ENCODE measurements at regions not wholly inside any gene's neighbourhood (a gene's known extent, or its start where the extent isn't known, plus 50 kb on each side); places are given as distances from the start of the nearest gene placed in this dataset.

- Histone ChIP-seq H3K27me3 (ENCODE audit: low read depth, low read length) (no peaks in the 10 kb centered on the region), H3K4me1 (ENCODE audit: control insufficient read depth in 1 of 2, insufficient read depth in 2 of 2, low read length in 2 of 2) (no peaks in the 10 kb centered on the region), H3K4me3 (ENCODE audit: low read depth in 1 of 2, low read length in 2 of 2) (no peak overlapping the region), H3K27ac (ENCODE audit: low read length) (no peak overlapping the region), H3K36me3 (ENCODE audit: control insufficient read depth in 1 of 2, insufficient read depth in 2 of 2, low read length in 2 of 2) (no peaks in the 10 kb centered on the region), H3K9me3 (ENCODE audit: control insufficient read depth in 1 of 2, low read length in 2 of 2) (no peaks in the 10 kb centered on the region)
Observed at GRCh38 chr7:142598297-142598696, 151.0 kb upstream of the PRSS1 start.

- Histone ChIP-seq H3K4me3 (ENCODE audit: low read depth in 1 of 2, low read length in 2 of 2) (no peak overlapping the region), H3K36me3 (ENCODE audit: control insufficient read depth in 1 of 2, insufficient read depth in 2 of 2, low read length in 2 of 2) (no peaks in the 10 kb centered on the region), H3K9me3 (ENCODE audit: control insufficient read depth in 1 of 2, low read length in 2 of 2) (no peaks in the 10 kb centered on the region), H3K4me1 (ENCODE audit: control insufficient read depth in 1 of 2, insufficient read depth in 2 of 2, low read length in 2 of 2) (no peaks in the 10 kb centered on the region), H3K27ac (ENCODE audit: low read length) (no peak overlapping the region), H3K27me3 (ENCODE audit: low read depth, low read length) (no peaks in the 10 kb centered on the region)
Observed at GRCh38 chr7:142597547-142597946, 151.7 kb upstream of the PRSS1 start.

- no peaks in the 10 kb centered on the region for H3K4me1 ChIP-seq (ENCODE audit: control insufficient read depth in 1 of 2, insufficient read depth in 2 of 2, low read length in 2 of 2)
- H3K4me3 ChIP-seq (ENCODE audit: low read depth in 1 of 2, low read length in 2 of 2), result no peak overlapping the region
- no peaks in the 10 kb centered on the region for H3K27me3 ChIP-seq (ENCODE audit: low read depth, low read length)
- H3K36me3 ChIP-seq (ENCODE audit: control insufficient read depth in 1 of 2, insufficient read depth in 2 of 2, low read length in 2 of 2), result no peaks in the 10 kb centered on the region
- H3K9me3 ChIP-seq (ENCODE audit: control insufficient read depth in 1 of 2, low read length in 2 of 2), result no peaks in the 10 kb centered on the region
- no peak overlapping the region for H3K27ac ChIP-seq (ENCODE audit: low read length)
Observed at GRCh38 chr7:142595816-142596516, 153.3 kb upstream of the PRSS1 start.

GRCh38 chr7:142594078-142594477 is 155.2 kb upstream of the PRSS1 start:
- Histone ChIP-seq H3K9me3 (ENCODE audit: control insufficient read depth in 1 of 2, low read length in 2 of 2) (no peaks in the 10 kb centered on the region), H3K27ac (ENCODE audit: low read length) (no peak overlapping the region), H3K4me1 (ENCODE audit: control insufficient read depth in 1 of 2, insufficient read depth in 2 of 2, low read length in 2 of 2) (no peaks in the 10 kb centered on the region), H3K4me3 (ENCODE audit: low read depth in 1 of 2, low read length in 2 of 2) (no peak overlapping the region), H3K36me3 (ENCODE audit: control insufficient read depth in 1 of 2, insufficient read depth in 2 of 2, low read length in 2 of 2) (no peaks in the 10 kb centered on the region), H3K27me3 (ENCODE audit: low read depth, low read length) (no peaks in the 10 kb centered on the region)

GRCh38 chr7:142593106-142593505 is 156.2 kb upstream of the PRSS1 start:
- no peaks in the 10 kb centered on the region for H3K27me3 ChIP-seq (ENCODE audit: low read depth, low read length)
- H3K36me3 ChIP-seq (ENCODE audit: control insufficient read depth in 1 of 2, insufficient read depth in 2 of 2, low read length in 2 of 2), result no peaks in the 10 kb centered on the region
- no peak overlapping the region for H3K27ac ChIP-seq (ENCODE audit: low read length)
- H3K4me1 ChIP-seq (ENCODE audit: control insufficient read depth in 1 of 2, insufficient read depth in 2 of 2, low read length in 2 of 2), result no peaks in the 10 kb centered on the region
- H3K4me3 ChIP-seq (ENCODE audit: low read depth in 1 of 2, low read length in 2 of 2), result no peak overlapping the region
- no peaks in the 10 kb centered on the region for H3K9me3 ChIP-seq (ENCODE audit: control insufficient read depth in 1 of 2, low read length in 2 of 2)

GRCh38 chr7:142592664-142593063 is 156.6 kb upstream of the PRSS1 start:
- Histone ChIP-seq H3K4me3 (ENCODE audit: low read depth in 1 of 2, low read length in 2 of 2) (no peak overlapping the region), H3K27ac (ENCODE audit: low read length) (no peak overlapping the region), H3K27me3 (ENCODE audit: low read depth, low read length) (no peaks in the 10 kb centered on the region), H3K9me3 (ENCODE audit: control insufficient read depth in 1 of 2, low read length in 2 of 2) (no peaks in the 10 kb centered on the region), H3K4me1 (ENCODE audit: control insufficient read depth in 1 of 2, insufficient read depth in 2 of 2, low read length in 2 of 2) (no peaks in the 10 kb centered on the region), H3K36me3 (ENCODE audit: control insufficient read depth in 1 of 2, insufficient read depth in 2 of 2, low read length in 2 of 2) (no peaks in the 10 kb centered on the region)

- Histone ChIP-seq H3K4me1 (ENCODE audit: control insufficient read depth in 1 of 2, insufficient read depth in 2 of 2, low read length in 2 of 2) (no peaks in the 10 kb centered on the region), H3K36me3 (ENCODE audit: control insufficient read depth in 1 of 2, insufficient read depth in 2 of 2, low read length in 2 of 2) (no peaks in the 10 kb centered on the region), H3K27ac (ENCODE audit: low read length) (no peak overlapping the region), H3K9me3 (ENCODE audit: control insufficient read depth in 1 of 2, low read length in 2 of 2) (no peaks in the 10 kb centered on the region), H3K4me3 (ENCODE audit: low read depth in 1 of 2, low read length in 2 of 2) (no peak overlapping the region), H3K27me3 (ENCODE audit: low read depth, low read length) (no peaks in the 10 kb centered on the region)
Observed at GRCh38 chr7:142592231-142592630, 157.0 kb upstream of the PRSS1 start.

- no peak overlapping the region for H3K27ac ChIP-seq (ENCODE audit: low read length)
- H3K4me3 ChIP-seq (ENCODE audit: low read depth in 1 of 2, low read length in 2 of 2), result no peak overlapping the region
- no peaks in the 10 kb centered on the region for H3K36me3 ChIP-seq (ENCODE audit: control insufficient read depth in 1 of 2, insufficient read depth in 2 of 2, low read length in 2 of 2)
- no peaks in the 10 kb centered on the region for H3K9me3 ChIP-seq (ENCODE audit: control insufficient read depth in 1 of 2, low read length in 2 of 2)
- no peaks in the 10 kb centered on the region for H3K4me1 ChIP-seq (ENCODE audit: control insufficient read depth in 1 of 2, insufficient read depth in 2 of 2, low read length in 2 of 2)
- no peaks in the 10 kb centered on the region for H3K27me3 ChIP-seq (ENCODE audit: low read depth, low read length)
Observed at GRCh38 chr7:142590830-142591457, 158.3 kb upstream of the PRSS1 start.

GRCh38 chr7:142590077-142590476 is 159.2 kb upstream of the PRSS1 start:
- H3K27me3 ChIP-seq (ENCODE audit: low read depth, low read length), result no peaks in the 10 kb centered on the region
- H3K36me3 ChIP-seq (ENCODE audit: control insufficient read depth in 1 of 2, insufficient read depth in 2 of 2, low read length in 2 of 2), result no peaks in the 10 kb centered on the region
- H3K4me1 ChIP-seq (ENCODE audit: control insufficient read depth in 1 of 2, insufficient read depth in 2 of 2, low read length in 2 of 2), result no peaks in the 10 kb centered on the region
- H3K4me3 ChIP-seq (ENCODE audit: low read depth in 1 of 2, low read length in 2 of 2), result no peak overlapping the region
- no peaks in the 10 kb centered on the region for H3K9me3 ChIP-seq (ENCODE audit: control insufficient read depth in 1 of 2, low read length in 2 of 2)
- H3K27ac ChIP-seq (ENCODE audit: low read length), result no peak overlapping the region

- Histone ChIP-seq H3K36me3 (ENCODE audit: control insufficient read depth in 1 of 2, insufficient read depth in 2 of 2, low read length in 2 of 2) (no peaks in the 10 kb centered on the region), H3K4me3 (ENCODE audit: low read depth in 1 of 2, low read length in 2 of 2) (no peak overlapping the region), H3K27me3 (ENCODE audit: low read depth, low read length) (no peaks in the 10 kb centered on the region), H3K4me1 (ENCODE audit: control insufficient read depth in 1 of 2, insufficient read depth in 2 of 2, low read length in 2 of 2) (no peaks in the 10 kb centered on the region), H3K27ac (ENCODE audit: low read length) (no peak overlapping the region), H3K9me3 (ENCODE audit: control insufficient read depth in 1 of 2, low read length in 2 of 2) (no peaks in the 10 kb centered on the region)
Observed at GRCh38 chr7:142587578-142588191, 161.6 kb upstream of the PRSS1 start.

GRCh38 chr7:142586611-142587010 is 162.7 kb upstream of the PRSS1 start:
- H3K4me3 ChIP-seq (ENCODE audit: low read depth in 1 of 2, low read length in 2 of 2), result no peak overlapping the region
- no peaks in the 10 kb centered on the region for H3K27me3 ChIP-seq (ENCODE audit: low read depth, low read length)
- no peak overlapping the region for H3K27ac ChIP-seq (ENCODE audit: low read length)
- no peaks in the 10 kb centered on the region for H3K4me1 ChIP-seq (ENCODE audit: control insufficient read depth in 1 of 2, insufficient read depth in 2 of 2, low read length in 2 of 2)
- H3K9me3 ChIP-seq (ENCODE audit: control insufficient read depth in 1 of 2, low read length in 2 of 2), result no peaks in the 10 kb centered on the region
- no peaks in the 10 kb centered on the region for H3K36me3 ChIP-seq (ENCODE audit: control insufficient read depth in 1 of 2, insufficient read depth in 2 of 2, low read length in 2 of 2)

Data from muscle layer of duodenum (tissue), 2 donors.